GM23338 (cell line): ENCODE measurements at regions not wholly inside any gene's neighbourhood (a gene's known extent, or its start where the extent isn't known, plus 50 kb on each side); places are given as distances from the start of the nearest gene placed in this dataset.
A peak's percentile ranks its signal among the peaks of the same experiment; 100 is the strongest.

Source experiments
- ATAC-seq: fragments of 200-7000 bp; cut with Tn5 transposase; 3 replicates; pipeline ENCODE4 v1.9.1; 2020
- DNase-seq: peaks from one replicate; pipeline ENCODE4 v3.0.0-alpha.2; 2015; ENCODE audit warnings: low spot score
- H2AFZ ChIP-seq: fragments of 200-600 bp; sonication (generic); 2 replicates; pipeline ENCODE4 v1.8.0; 2016; ENCODE audit warnings: antibody characterized with exemption, mild to moderate bottlenecking, moderate library complexity
- H3F3A ChIP-seq: fragments of 200-600 bp; sonication (generic); replicated peaks from 2 replicates; pipeline ENCODE4 v1.8.0; 2017; ENCODE audit warnings: antibody characterized with exemption, mixed run types, low read depth
- H3K27ac ChIP-seq: fragments of 200-600 bp; sonication (generic); 2 replicates; pipeline ENCODE4 v1.6.1; 2016; ENCODE audit warnings: low read depth
- H3K27me3 ChIP-seq: fragments of 200-600 bp; sonication (generic); 2 replicates; pipeline ENCODE4 v1.8.0; 2016; ENCODE audit warnings: mild to moderate bottlenecking, mixed run types, moderate library complexity; ENCODE audit not compliant: insufficient read depth
- H3K36me3 ChIP-seq: fragments of 200-600 bp; sonication (generic); 2 replicates; pipeline ENCODE4 v1.8.0; 2016; ENCODE audit warnings: mild to moderate bottlenecking; ENCODE audit not compliant: insufficient read depth
- H3K4me1 ChIP-seq: fragments of 200-600 bp; sonication (generic); 2 replicates; pipeline ENCODE4 v1.8.0; 2016; ENCODE audit warnings: mild to moderate bottlenecking, moderate library complexity; ENCODE audit not compliant: insufficient read depth
- H3K4me2 ChIP-seq: fragments of 200-600 bp; sonication (generic); 2 replicates; pipeline ENCODE4 v1.7.1; 2017; ENCODE audit warnings: mixed run types
- H3K4me3 ChIP-seq: fragments of 200-600 bp; sonication (generic); 2 replicates; pipeline ENCODE4 v1.6.1; 2016; ENCODE audit warnings: mixed run types
- H3K79me2 ChIP-seq: fragments of 200-600 bp; sonication (generic); replicated peaks from 2 replicates; pipeline ENCODE4 v1.8.0; 2017; ENCODE audit warnings: mild to moderate bottlenecking; ENCODE audit not compliant: insufficient read depth
- H3K9me2 ChIP-seq: fragments of 200-600 bp; sonication (generic); 2 replicates; pipeline ENCODE4 v1.8.0; 2017; ENCODE audit not compliant: insufficient read depth
- H4K20me1 ChIP-seq: fragments of 200-600 bp; sonication (generic); replicated peaks from 2 replicates; pipeline ENCODE4 v1.8.0; 2017; ENCODE audit warnings: mild to moderate bottlenecking; ENCODE audit not compliant: insufficient read depth
- H3K27ac Mint-ChIP-seq: 2 replicates; pipeline ENCODE4 v1.8.0; 2020; ENCODE audit warnings: inconsistent platforms, mild to moderate bottlenecking, moderate library complexity, mixed read lengths
- H3K27me3 Mint-ChIP-seq: 3 replicates; pipeline ENCODE4 v1.8.0; 2022; ENCODE audit warnings: low read depth, mild to moderate bottlenecking, moderate library complexity, mixed read lengths, inconsistent platforms; ENCODE audit not compliant: insufficient read depth, poor library complexity
- H3K36me3 Mint-ChIP-seq: 3 replicates; pipeline ENCODE4 v1.8.0; 2021; ENCODE audit warnings: low read depth, mild to moderate bottlenecking, inconsistent platforms, moderate library complexity, mixed read lengths
- H3K4me1 Mint-ChIP-seq: 3 replicates; pipeline ENCODE4 v1.8.0; 2020; ENCODE audit warnings: mild to moderate bottlenecking, inconsistent platforms, mixed read lengths
- H3K4me3 Mint-ChIP-seq: 3 replicates; pipeline ENCODE4 v1.8.0; 2021; ENCODE audit warnings: moderate library complexity, mild to moderate bottlenecking, inconsistent platforms, mixed read lengths
- H3K9me3 Mint-ChIP-seq: 3 replicates; pipeline ENCODE4 v1.8.0; 2020; ENCODE audit warnings: moderate library complexity, mild to moderate bottlenecking, inconsistent platforms, mixed read lengths
- CREB1 ChIP-seq: fragments of 250-450 bp; sonication (Bioruptor Pico); IDR thresholded peaks from 2 replicates; pipeline ENCODE4 v1.5.0; 2020; ENCODE audit warnings: low read depth, mild to moderate bottlenecking, moderate library complexity
- EZH2 ChIP-seq: fragments of 200-600 bp; sonication (generic); IDR thresholded peaks from one replicate; pipeline ENCODE4 v1.8.0; 2017; ENCODE audit warnings: antibody characterized with exemption, mild to moderate bottlenecking, low read depth; ENCODE audit not compliant: unreplicated experiment
- EZH2phosphoT487 ChIP-seq: fragments of 200-600 bp; sonication (generic); IDR thresholded peaks from one replicate; pipeline ENCODE4 v1.8.1; 2018; ENCODE audit warnings: antibody characterized with exemption; ENCODE audit not compliant: unreplicated experiment
- JUNB ChIP-seq: IDR thresholded peaks from one replicate; pipeline ENCODE4 v1.6.1; 2016; ENCODE audit warnings: antibody characterized with exemption; ENCODE audit not compliant: unreplicated experiment
- NANOG ChIP-seq: IDR thresholded peaks from 2 replicates; pipeline ENCODE4 v1.6.1; 2016; ENCODE audit warnings: antibody characterized with exemption, borderline replicate concordance
- POLR2AphosphoS5 ChIP-seq: IDR thresholded peaks from 2 replicates; pipeline ENCODE4 v1.6.1; 2016; ENCODE audit warnings: antibody characterized with exemption, low read depth
- STAT1 ChIP-seq: IDR thresholded peaks from one replicate; pipeline ENCODE4 v1.6.1; 2016; ENCODE audit warnings: antibody characterized with exemption; ENCODE audit not compliant: unreplicated experiment
- ZNF114 ChIP-seq: fragments of 250-450 bp; sonication (Bioruptor Pico); IDR thresholded peaks from 2 replicates; pipeline ENCODE4 v1.5.0; 2020; ENCODE audit warnings: mild to moderate bottlenecking, moderate library complexity
- ZNF331 ChIP-seq: fragments of 250-450 bp; sonication (Bioruptor Pico); IDR thresholded peaks from 2 replicates; pipeline ENCODE4 v1.5.0; 2020; ENCODE audit warnings: low read depth, mild to moderate bottlenecking, moderate library complexity
- TF ChIP-seq, protein P1 (sequence below): IDR thresholded peaks from one replicate; pipeline ENCODE4 v1.6.1; 2018; ENCODE audit warnings: antibody characterized with exemption; ENCODE audit not compliant: unreplicated experiment
- TF ChIP-seq, protein P2 (sequence below), 2 experiments: fragments of 200-600 bp in 1 of 2; sonication (generic) in 1 of 2; conservative IDR thresholded peaks; 2 replicates each; pipeline versions ENCODE4 v1.5.1 to v1.6.1; 2016 to 2017; ENCODE audit warnings: antibody characterized with exemption in 2 of 2, low read depth in 2 of 2, mild to moderate bottlenecking in 2 of 2, moderate library complexity in 1 of 2
- TF ChIP-seq, protein P3 (sequence below): IDR thresholded peaks from 2 replicates; pipeline ENCODE4 v1.6.1; 2016; ENCODE audit warnings: antibody characterized with exemption
- TF ChIP-seq, protein P4 (sequence below): fragments of 250-450 bp; sonication (Bioruptor Pico); IDR thresholded peaks from 2 replicates; pipeline ENCODE4 v1.5.0; 2020; ENCODE audit warnings: mild to moderate bottlenecking, moderate library complexity

DNA sequence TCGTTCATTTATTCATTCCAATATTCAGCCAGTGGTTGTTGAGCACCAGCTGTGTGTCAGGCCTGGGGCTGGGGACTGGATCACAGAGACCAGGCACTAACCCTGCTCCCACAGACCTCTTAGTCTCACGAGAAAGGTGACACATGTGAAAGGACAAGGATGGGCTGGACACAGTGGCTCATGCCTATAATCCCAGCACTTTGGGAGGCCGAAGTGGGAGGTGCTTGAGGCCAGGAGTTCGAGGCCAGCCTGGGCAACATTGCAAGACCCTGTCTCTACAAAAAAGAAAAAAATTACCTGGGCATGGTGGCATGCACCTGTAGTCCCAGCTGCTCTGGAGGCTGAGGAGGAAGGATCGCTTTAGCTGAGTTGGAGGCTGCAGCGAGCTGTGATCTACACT is 105.9 kb upstream of the SDK1 start:
- peaks cover 33% of the 10 kb centered on the region for H3K9me3 Mint-ChIP-seq
- H3K4me3 Mint-ChIP-seq = no peak overlapping the region
- peaks cover 53% of the 10 kb centered on the region for H3K4me1 Mint-ChIP-seq

More for the DNA sequence above, 105.9 kb upstream of the SDK1 start:
- H3K27ac ChIP-seq = peak overlapping the region; percentile 80
- H3K27ac Mint-ChIP-seq = peak overlapping the region; percentile 97
- H3K27me3 Mint-ChIP-seq = peaks cover 16% of the 10 kb centered on the region
- H3F3A ChIP-seq = no peaks in the 10 kb centered on the region
- no peaks in the 10 kb centered on the region for H3K9me2 ChIP-seq
- H2AFZ ChIP-seq = no peak overlapping the region
- no peaks in the 10 kb centered on the region for H4K20me1 ChIP-seq
- DNase-seq (no peak), ATAC-seq (no peak; the same call in 2 of the 3 replicates)
- H3K79me2 ChIP-seq = no peaks in the 10 kb centered on the region
- H3K36me3 ChIP-seq = no peaks in the 10 kb centered on the region
- peak overlapping the region; percentile 26; the same call in 1 of the 2 replicates for H3K4me2 ChIP-seq
- H3K36me3 Mint-ChIP-seq = peaks cover 27% of the 10 kb centered on the region
- H3K27me3 ChIP-seq = no peaks in the 10 kb centered on the region
- peaks cover 31% of the 10 kb centered on the region for H3K4me1 ChIP-seq
- no peak overlapping the region for H3K4me3 ChIP-seq
- TF ChIP-seq NANOG (no peak), EZH2phosphoT487 (no peak), POLR2AphosphoS5 (no peak), JUNB (no peak), ZNF114 (CRISPR knock-in tag) (no peak), EZH2 (no peak), CREB1 (CRISPR knock-in tag) (no peak), ZNF331 (CRISPR knock-in tag) (no peak), STAT1 (no peak)
- TF ChIP-seq, protein P1, sequence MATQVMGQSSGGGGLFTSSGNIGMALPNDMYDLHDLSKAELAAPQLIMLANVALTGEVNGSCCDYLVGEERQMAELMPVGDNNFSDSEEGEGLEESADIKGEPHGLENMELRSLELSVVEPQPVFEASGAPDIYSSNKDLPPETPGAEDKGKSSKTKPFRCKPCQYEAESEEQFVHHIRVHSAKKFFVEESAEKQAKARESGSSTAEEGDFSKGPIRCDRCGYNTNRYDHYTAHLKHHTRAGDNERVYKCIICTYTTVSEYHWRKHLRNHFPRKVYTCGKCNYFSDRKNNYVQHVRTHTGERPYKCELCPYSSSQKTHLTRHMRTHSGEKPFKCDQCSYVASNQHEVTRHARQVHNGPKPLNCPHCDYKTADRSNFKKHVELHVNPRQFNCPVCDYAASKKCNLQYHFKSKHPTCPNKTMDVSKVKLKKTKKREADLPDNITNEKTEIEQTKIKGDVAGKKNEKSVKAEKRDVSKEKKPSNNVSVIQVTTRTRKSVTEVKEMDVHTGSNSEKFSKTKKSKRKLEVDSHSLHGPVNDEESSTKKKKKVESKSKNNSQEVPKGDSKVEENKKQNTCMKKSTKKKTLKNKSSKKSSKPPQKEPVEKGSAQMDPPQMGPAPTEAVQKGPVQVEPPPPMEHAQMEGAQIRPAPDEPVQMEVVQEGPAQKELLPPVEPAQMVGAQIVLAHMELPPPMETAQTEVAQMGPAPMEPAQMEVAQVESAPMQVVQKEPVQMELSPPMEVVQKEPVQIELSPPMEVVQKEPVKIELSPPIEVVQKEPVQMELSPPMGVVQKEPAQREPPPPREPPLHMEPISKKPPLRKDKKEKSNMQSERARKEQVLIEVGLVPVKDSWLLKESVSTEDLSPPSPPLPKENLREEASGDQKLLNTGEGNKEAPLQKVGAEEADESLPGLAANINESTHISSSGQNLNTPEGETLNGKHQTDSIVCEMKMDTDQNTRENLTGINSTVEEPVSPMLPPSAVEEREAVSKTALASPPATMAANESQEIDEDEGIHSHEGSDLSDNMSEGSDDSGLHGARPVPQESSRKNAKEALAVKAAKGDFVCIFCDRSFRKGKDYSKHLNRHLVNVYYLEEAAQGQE = no peak
- TF ChIP-seq, protein P2, sequence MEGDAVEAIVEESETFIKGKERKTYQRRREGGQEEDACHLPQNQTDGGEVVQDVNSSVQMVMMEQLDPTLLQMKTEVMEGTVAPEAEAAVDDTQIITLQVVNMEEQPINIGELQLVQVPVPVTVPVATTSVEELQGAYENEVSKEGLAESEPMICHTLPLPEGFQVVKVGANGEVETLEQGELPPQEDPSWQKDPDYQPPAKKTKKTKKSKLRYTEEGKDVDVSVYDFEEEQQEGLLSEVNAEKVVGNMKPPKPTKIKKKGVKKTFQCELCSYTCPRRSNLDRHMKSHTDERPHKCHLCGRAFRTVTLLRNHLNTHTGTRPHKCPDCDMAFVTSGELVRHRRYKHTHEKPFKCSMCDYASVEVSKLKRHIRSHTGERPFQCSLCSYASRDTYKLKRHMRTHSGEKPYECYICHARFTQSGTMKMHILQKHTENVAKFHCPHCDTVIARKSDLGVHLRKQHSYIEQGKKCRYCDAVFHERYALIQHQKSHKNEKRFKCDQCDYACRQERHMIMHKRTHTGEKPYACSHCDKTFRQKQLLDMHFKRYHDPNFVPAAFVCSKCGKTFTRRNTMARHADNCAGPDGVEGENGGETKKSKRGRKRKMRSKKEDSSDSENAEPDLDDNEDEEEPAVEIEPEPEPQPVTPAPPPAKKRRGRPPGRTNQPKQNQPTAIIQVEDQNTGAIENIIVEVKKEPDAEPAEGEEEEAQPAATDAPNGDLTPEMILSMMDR (conservative IDR thresholded peaks at IDR 0.05; ENCODE audit: low read depth in 2 of 2) = no peak
- TF ChIP-seq, protein P3, sequence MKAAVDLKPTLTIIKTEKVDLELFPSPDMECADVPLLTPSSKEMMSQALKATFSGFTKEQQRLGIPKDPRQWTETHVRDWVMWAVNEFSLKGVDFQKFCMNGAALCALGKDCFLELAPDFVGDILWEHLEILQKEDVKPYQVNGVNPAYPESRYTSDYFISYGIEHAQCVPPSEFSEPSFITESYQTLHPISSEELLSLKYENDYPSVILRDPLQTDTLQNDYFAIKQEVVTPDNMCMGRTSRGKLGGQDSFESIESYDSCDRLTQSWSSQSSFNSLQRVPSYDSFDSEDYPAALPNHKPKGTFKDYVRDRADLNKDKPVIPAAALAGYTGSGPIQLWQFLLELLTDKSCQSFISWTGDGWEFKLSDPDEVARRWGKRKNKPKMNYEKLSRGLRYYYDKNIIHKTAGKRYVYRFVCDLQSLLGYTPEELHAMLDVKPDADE = no peak
- TF ChIP-seq, protein P4, sequence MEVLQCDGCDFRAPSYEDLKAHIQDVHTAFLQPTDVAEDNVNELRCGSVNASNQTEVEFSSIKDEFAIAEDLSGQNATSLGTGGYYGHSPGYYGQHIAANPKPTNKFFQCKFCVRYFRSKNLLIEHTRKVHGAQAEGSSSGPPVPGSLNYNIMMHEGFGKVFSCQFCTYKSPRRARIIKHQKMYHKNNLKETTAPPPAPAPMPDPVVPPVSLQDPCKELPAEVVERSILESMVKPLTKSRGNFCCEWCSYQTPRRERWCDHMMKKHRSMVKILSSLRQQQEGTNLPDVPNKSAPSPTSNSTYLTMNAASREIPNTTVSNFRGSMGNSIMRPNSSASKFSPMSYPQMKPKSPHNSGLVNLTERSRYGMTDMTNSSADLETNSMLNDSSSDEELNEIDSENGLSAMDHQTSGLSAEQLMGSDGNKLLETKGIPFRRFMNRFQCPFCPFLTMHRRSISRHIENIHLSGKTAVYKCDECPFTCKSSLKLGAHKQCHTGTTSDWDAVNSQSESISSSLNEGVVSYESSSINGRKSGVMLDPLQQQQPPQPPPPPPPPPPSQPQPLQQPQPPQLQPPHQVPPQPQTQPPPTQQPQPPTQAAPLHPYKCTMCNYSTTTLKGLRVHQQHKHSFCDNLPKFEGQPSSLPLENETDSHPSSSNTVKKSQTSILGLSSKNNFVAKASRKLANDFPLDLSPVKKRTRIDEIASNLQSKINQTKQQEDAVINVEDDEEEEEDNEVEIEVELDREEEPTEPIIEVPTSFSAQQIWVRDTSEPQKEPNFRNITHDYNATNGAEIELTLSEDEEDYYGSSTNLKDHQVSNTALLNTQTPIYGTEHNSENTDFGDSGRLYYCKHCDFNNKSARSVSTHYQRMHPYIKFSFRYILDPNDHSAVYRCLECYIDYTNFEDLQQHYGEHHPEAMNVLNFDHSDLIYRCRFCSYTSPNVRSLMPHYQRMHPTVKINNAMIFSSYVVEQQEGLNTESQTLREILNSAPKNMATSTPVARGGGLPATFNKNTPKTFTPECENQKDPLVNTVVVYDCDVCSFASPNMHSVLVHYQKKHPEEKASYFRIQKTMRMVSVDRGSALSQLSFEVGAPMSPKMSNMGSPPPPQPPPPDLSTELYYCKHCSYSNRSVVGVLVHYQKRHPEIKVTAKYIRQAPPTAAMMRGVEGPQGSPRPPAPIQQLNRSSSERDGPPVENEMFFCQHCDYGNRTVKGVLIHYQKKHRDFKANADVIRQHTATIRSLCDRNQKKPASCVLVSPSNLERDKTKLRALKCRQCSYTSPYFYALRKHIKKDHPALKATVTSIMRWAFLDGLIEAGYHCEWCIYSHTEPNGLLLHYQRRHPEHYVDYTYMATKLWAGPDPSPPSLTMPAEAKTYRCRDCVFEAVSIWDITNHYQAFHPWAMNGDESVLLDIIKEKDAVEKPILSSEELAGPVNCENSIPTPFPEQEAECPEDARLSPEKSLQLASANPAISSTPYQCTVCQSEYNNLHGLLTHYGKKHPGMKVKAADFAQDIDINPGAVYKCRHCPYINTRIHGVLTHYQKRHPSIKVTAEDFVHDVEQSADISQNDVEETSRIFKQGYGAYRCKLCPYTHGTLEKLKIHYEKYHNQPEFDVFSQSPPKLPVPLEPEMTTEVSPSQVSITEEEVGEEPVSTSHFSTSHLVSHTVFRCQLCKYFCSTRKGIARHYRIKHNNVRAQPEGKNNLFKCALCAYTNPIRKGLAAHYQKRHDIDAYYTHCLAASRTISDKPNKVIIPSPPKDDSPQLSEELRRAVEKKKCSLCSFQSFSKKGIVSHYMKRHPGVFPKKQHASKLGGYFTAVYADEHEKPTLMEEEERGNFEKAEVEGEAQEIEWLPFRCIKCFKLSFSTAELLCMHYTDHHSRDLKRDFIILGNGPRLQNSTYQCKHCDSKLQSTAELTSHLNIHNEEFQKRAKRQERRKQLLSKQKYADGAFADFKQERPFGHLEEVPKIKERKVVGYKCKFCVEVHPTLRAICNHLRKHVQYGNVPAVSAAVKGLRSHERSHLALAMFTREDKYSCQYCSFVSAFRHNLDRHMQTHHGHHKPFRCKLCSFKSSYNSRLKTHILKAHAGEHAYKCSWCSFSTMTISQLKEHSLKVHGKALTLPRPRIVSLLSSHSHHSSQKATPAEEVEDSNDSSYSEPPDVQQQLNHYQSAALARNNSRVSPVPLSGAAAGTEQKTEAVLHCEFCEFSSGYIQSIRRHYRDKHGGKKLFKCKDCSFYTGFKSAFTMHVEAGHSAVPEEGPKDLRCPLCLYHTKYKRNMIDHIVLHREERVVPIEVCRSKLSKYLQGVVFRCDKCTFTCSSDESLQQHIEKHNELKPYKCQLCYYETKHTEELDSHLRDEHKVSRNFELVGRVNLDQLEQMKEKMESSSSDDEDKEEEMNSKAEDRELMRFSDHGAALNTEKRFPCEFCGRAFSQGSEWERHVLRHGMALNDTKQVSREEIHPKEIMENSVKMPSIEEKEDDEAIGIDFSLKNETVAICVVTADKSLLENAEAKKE = no peak
